Astrocyte of the spinal cord (primary cell): ENCODE measurements at regions not wholly inside any gene's neighbourhood (a gene's known extent, or its start where the extent isn't known, plus 50 kb on each side); places are given as distances from the start of the nearest gene placed in this dataset.

ENCODE experiments used
- DNase-seq: peaks from one replicate; pipeline ENCODE4 v3.0.0; 2011; ENCODE audit warnings: low read depth, low spot score
- H3K4me3 ChIP-seq: 2 replicates; pipeline ENCODE4 v1.5.1; 2011; ENCODE audit warnings: low read depth, mild to moderate bottlenecking, low read length, moderate library complexity
- in situ Hi-C: cut with HindIII; loops from 2 replicates; pipeline ENCODE4 v1.10.0; 2017; ENCODE audit warnings: low sequenced_read_pairs
- TF ChIP-seq, protein P1 (sequence below): IDR thresholded peaks from 2 replicates; pipeline ENCODE4 v1.5.1; 2012; ENCODE audit warnings: low read depth, mild to moderate bottlenecking, low read length, inconsistent platforms

DNA sequence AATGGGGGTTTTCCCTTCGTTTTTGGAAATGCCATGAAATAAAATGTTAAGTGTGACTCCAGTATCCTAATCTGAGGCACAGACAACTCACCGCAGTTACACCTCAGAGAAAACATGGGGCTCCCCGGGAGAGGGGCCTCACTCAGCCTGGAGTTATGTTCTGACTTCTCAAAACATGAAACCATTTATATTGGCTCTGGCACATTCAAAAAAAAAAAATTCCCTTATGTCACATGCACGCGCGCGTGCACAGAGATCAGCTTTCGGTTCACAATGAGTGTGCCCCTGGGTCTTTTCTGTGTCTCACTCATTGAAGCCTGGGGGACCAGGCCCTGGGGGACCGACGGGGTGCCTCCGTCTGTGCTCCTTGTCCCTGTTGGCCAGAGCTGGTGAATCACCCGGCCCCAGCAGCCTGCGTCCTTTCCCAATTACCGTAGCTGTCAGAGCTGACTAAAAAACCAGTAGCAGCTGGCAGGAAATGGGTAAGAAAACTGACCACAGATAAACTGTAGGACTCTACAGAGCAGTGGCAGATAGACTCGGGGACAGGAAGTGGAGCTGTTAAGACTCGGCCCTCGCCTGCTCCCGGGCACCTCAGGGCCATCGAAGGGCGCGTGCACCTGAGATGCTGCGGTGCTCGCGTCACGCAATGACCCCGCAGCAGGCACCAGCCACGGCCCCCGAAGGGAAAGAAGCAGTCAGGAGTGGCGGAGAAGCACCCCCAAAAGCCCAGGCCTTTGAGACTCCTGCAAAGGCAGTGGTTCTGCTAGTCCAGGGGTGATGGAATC is 138.3 kb upstream of the ID2 start:
- no peak overlapping the region for H3K4me3 ChIP-seq
- in situ Hi-C loops, result no loop called here
- DNase-seq, result peak; percentile 86
- TF ChIP-seq, protein P1, sequence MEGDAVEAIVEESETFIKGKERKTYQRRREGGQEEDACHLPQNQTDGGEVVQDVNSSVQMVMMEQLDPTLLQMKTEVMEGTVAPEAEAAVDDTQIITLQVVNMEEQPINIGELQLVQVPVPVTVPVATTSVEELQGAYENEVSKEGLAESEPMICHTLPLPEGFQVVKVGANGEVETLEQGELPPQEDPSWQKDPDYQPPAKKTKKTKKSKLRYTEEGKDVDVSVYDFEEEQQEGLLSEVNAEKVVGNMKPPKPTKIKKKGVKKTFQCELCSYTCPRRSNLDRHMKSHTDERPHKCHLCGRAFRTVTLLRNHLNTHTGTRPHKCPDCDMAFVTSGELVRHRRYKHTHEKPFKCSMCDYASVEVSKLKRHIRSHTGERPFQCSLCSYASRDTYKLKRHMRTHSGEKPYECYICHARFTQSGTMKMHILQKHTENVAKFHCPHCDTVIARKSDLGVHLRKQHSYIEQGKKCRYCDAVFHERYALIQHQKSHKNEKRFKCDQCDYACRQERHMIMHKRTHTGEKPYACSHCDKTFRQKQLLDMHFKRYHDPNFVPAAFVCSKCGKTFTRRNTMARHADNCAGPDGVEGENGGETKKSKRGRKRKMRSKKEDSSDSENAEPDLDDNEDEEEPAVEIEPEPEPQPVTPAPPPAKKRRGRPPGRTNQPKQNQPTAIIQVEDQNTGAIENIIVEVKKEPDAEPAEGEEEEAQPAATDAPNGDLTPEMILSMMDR, result no peak

DNA sequence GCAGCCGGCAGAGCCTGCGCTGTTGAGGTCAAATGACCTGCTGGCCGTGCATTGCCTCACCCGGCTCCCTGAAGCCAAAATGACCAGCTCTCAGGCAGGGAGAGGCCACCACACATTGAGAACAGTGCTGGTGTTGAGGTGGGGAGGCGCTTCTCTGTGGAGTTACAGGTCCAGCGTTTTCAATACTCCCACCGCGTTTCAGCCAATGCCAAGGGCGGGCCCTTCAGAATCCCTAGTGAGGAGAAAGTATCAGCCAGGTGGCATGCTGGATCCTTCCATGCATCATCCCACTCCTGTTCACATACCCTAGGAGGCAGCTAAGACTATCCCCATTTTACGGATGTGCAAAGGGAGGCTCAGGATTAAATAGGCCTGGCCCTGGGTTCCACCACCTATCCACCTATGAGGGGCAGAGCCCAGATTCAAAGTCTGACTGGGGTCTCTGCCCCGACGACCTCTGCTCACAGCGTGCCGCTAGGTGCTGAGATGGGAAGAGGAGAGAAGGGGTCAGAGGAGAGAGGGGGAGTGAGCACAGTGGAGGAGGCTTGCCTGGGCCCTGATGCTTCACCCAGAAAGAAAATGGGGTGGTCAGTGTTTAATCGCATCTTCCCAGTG is 137.6 kb upstream of the ID2 start:
- in situ Hi-C loops, result no loop called here
- DNase-seq, result no peak
- H3K4me3 ChIP-seq, result no peak overlapping the region
- TF ChIP-seq, protein P1, result no peak

DNA sequence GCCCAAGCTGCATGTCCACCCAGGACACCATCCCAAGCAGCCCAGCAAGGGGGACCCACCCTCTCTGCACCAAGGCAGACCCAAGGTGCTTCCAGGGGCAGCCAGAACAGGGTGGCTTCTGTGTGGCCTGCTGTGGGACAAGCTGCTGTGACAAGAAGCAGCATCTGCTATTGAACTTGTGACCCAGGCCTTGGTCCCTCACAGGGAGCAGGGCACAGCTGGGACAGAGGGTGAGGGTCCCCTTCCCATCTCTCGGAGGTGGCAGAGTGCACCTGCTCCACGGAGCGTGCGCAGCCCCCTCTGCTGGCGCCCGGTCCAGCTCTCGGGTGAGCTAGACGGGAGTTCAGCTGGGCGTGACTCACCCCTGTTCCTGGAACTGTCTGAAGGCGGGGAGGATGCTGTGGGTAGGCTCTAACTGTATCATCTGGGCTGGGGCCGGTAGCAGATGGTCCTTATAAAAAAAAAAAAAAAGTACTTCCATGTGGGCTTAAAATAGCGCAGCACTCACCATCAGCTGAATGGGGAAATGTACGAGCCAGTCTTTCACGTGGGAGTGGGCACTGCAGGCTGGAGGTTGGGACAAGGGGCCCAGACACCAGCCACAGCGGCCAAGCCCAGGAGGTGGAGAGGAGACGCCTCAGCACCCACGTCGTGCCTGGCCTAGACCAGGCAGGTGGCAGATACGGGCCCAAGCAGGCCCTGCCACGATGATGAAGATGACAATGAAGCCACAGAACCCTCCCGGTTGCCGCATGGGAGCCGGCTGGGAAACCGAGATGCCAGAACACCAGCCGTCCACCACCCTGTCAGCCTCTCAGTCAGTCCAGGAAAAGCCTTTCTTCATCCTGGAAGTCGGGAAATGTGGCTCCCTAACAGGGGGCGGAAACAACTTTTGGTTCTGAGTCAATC is 136.8 kb upstream of the ID2 start:
- TF ChIP-seq, protein P1, result peak; percentile 55
- H3K4me3 ChIP-seq, result no peak overlapping the region
- in situ Hi-C loops, result no loop called here
- DNase-seq, result peak; percentile 83

DNA sequence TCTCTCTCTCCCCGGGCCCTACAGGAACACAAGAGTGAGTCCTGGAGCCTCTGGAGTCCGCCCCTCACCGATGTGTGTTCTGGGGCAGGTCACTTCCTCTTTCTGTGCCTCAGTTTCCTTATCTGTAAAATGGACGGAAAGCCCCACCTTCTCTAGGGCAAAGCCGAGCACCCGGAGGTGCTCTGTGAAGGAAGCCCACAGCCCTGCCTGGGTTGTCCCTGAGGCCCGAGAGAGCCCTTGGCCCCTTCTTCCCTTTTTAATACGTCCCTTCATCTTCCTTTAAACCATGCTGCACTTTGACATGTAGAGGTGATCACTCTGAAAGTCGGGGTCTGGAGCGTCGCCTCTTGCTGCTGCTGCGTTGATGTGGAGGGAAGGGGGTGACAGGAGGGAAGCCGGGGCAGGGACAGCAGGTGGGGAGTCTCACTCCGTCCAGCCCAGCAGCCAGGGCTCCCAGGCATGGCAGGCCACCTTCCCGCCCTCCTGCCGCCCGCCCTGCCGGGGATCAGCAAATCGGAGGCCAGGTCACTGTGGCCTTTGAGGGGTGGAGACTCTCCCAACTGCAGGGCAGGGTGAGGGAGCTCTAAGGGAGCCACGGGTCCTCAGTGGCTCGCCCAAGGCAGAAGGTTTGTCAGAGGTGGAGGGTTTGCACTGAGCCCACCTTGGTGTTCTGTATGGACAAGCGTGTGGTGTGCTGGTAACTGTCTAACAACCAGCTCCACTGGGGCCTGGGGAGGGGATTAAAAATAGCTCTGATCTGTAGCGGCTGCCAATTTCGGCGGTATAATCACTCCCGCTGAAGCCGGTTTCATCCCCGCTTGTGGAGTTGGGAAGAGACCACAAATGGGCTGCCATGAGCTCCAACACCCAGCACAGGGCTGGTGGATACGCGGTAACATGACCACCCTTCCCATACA is 135.9 kb upstream of the ID2 start:
- DNase-seq, result no peak
- in situ Hi-C loops, result no loop called here
- TF ChIP-seq, protein P1, result no peak
- no peak overlapping the region for H3K4me3 ChIP-seq

DNA sequence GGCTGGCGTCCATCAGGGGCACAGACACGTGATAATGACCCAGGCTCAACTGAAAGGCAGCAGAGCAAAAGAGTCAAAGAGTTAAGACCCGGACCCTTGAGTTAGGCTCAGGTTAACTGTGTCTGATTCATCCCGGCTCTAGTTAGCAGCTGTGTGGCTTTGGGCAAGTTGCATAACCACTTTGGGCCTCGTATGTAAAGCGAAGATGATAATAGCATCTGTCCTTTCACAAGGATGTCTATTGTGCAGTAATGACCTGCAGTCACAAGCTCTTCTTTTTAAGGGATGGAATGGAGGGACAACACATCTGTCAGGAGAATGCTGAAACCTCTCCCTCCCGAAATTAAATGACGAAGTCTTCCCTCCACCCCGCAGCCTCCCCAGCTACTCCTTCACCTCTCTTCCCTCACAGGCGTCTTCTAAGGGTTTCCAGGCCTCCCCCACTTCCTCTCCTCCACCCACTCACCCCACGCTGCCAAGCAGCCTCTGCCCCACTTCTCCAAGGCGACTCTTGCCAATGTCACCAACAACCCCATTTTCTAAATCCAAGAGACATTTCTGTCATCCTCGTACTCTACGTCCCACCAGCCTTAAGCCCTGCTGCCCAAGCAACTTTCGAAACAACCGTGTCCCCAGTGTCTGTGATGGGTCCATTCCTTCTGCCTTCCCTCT is 135.1 kb upstream of the ID2 start:
- TF ChIP-seq, protein P1, result no peak
- no peak for DNase-seq
- in situ Hi-C loops, result no loop called here
- no peak overlapping the region for H3K4me3 ChIP-seq
